GM10266 (cell line): ENCODE measurements at regions not wholly inside any gene's neighbourhood (a gene's known extent, or its start where the extent isn't known, plus 50 kb on each side); places are given as distances from the start of the nearest gene placed in this dataset.

Experiments used
- DNase-seq: peaks from one replicate; pipeline ENCODE4 v3.0.0; 2012; ENCODE audit errors: extremely low spot score
- CTCF ChIP-seq: IDR thresholded peaks from 2 replicates; pipeline ENCODE4 v1.5.1; 2012; ENCODE audit warnings: mild to moderate bottlenecking, low read depth; ENCODE audit not compliant: control insufficient read depth, insufficient read depth; ENCODE audit errors: missing control alignments

- no peak for TF ChIP-seq CTCF
- no peak for DNase-seq
These were observed 435.0 kb downstream of the RNF144A start for GRCh38 chr2:7352191-7352590.

- DNase-seq, result no peak
- no peak for TF ChIP-seq CTCF
These were observed 436.4 kb downstream of the RNF144A start for GRCh38 chr2:7353571-7353970.

GRCh38 chr2:7355781-7356180, 438.6 kb downstream of the RNF144A start:
- DNase-seq, result no peak
- no peak for TF ChIP-seq CTCF

- no peak for TF ChIP-seq CTCF
- DNase-seq, result no peak
These were observed 439.8 kb downstream of the RNF144A start for GRCh38 chr2:7356909-7357584.

GRCh38 chr2:7357993-7358392, 440.8 kb downstream of the RNF144A start:
- TF ChIP-seq CTCF, result no peak

GRCh38 chr2:7358865-7359447, 441.7 kb downstream of the RNF144A start:
- no peak for DNase-seq
- no peak for TF ChIP-seq CTCF

More at GRCh38 chr2:7357993-7358392, 440.8 kb downstream of the RNF144A start:
- DNase-seq, result no peak

GRCh38 chr2:7363906-7364305, 446.7 kb downstream of the RNF144A start:
- no peak for TF ChIP-seq CTCF
- no peak for DNase-seq
